MM.1S (cell line): ENCODE measurements at regions not wholly inside any gene's neighbourhood (a gene's known extent, or its start where the extent isn't known, plus 50 kb on each side); places are given as distances from the start of the nearest gene placed in this dataset.

ENCODE experiments used
- DNase-seq: peaks from one replicate; pipeline ENCODE4 v3.0.0-alpha.2; 2015
- H2AFZ ChIP-seq: fragments of 300-600 bp; sonication (generic); 2 replicates; pipeline ENCODE4 v1.6.0; 2016; ENCODE audit warnings: antibody characterized with exemption, low read length
- H3F3A ChIP-seq: fragments of 300-600 bp; sonication (generic); 2 replicates; pipeline ENCODE4 v1.6.1; 2016; ENCODE audit warnings: mild to moderate bottlenecking, antibody characterized with exemption, low read length, moderate library complexity, mixed read lengths; ENCODE audit not compliant: insufficient read depth
- H3K27ac ChIP-seq: fragments of 300-600 bp; sonication (generic); 2 replicates; pipeline ENCODE4 v1.5.1; 2016; ENCODE audit warnings: mild to moderate bottlenecking, low read length
- H3K27me3 ChIP-seq: fragments of 300-600 bp; sonication (generic); replicated peaks from 2 replicates; pipeline ENCODE4 v1.6.0; 2016; ENCODE audit warnings: low read length; ENCODE audit not compliant: insufficient read depth
- H3K36me3 ChIP-seq: fragments of 300-600 bp; sonication (generic); replicated peaks from 2 replicates; pipeline ENCODE4 v1.6.1; 2016; ENCODE audit warnings: mild to moderate bottlenecking, low read length, mixed read lengths; ENCODE audit not compliant: insufficient read depth
- H3K4me1 ChIP-seq: fragments of 300-600 bp; sonication (generic); 2 replicates; pipeline ENCODE4 v1.6.1; 2016; ENCODE audit warnings: low read length, mixed read lengths
- H3K4me2 ChIP-seq: fragments of 300-600 bp; sonication (generic); 2 replicates; pipeline ENCODE4 v1.6.0; 2016; ENCODE audit warnings: low read depth, low read length
- H3K4me3 ChIP-seq: fragments of 300-600 bp; sonication (generic); 2 replicates; pipeline ENCODE4 v1.5.1; 2016; ENCODE audit warnings: low read length, mixed read lengths
- H3K79me2 ChIP-seq: fragments of 300-600 bp; sonication (generic); 2 replicates; pipeline ENCODE4 v1.6.1; 2016; ENCODE audit warnings: mixed run types, low read length, mixed read lengths
- H3K9ac ChIP-seq: fragments of 300-600 bp; sonication (generic); 2 replicates; pipeline ENCODE4 v1.6.1; 2016; ENCODE audit warnings: low read length, mixed read lengths
- H3K9me2 ChIP-seq: fragments of 300-600 bp; sonication (generic); replicated peaks from 2 replicates; pipeline ENCODE4 v1.6.1; 2016; ENCODE audit warnings: mild to moderate bottlenecking, low read length, mixed read lengths; ENCODE audit not compliant: insufficient read depth
- H3K9me3 ChIP-seq: fragments of 300-600 bp; sonication (generic); replicated peaks from 2 replicates; pipeline ENCODE4 v1.6.1; 2016; ENCODE audit warnings: mild to moderate bottlenecking, low read length, mixed read lengths; ENCODE audit not compliant: insufficient read depth
- H4K20me1 ChIP-seq: fragments of 300-600 bp; sonication (generic); 2 replicates; pipeline ENCODE4 v1.6.1; 2016; ENCODE audit warnings: mild to moderate bottlenecking, low read length, moderate library complexity, mixed read lengths; ENCODE audit not compliant: insufficient read depth
- CTCF ChIP-seq: fragments of 300-600 bp; sonication (generic); IDR thresholded peaks from 2 replicates; pipeline ENCODE4 v1.5.1; 2016; ENCODE audit warnings: antibody characterized with exemption, low read length, mixed read lengths
- EZH2 ChIP-seq: fragments of 300-600 bp; sonication (generic); optimal IDR thresholded peaks from 2 replicates; pipeline ENCODE3; 2017; ENCODE audit warnings: low read depth, mild to moderate bottlenecking, antibody characterized with exemption, low read length, mixed read lengths
- EZH2phosphoT487 ChIP-seq: fragments of 300-600 bp; sonication (generic); IDR thresholded peaks from 2 replicates; pipeline ENCODE4 v1.6.1; 2018; ENCODE audit warnings: antibody characterized with exemption, low read length

DNA sequence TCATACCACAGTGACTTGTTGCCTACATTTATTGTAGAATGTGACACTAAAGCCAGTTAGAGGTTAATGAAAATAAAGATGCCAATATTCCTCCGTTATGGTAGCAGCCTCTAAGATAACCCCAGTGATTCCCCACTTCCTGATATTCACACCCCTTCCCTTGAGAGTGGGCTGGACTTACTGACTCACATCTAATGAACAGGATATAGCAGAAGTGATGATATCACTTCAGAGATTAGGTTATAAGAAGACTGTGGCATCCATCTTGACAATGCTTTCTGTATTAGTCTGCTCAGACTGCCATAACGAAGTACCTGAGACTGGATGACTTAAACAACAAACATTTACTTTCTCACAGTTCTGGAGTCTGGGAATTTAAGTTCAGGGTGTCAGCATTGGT, 149.6 kb upstream of the MTNR1B start:
- TF ChIP-seq CTCF (no peak), EZH2phosphoT487 (no peak), EZH2 (no peak)
- no peaks in the 10 kb centered on the region for H3K27me3 ChIP-seq
- no peaks in the 10 kb centered on the region for H3K36me3 ChIP-seq
- no peaks in the 10 kb centered on the region for H3K79me2 ChIP-seq
- H3F3A ChIP-seq, result no peaks in the 10 kb centered on the region
- no peak overlapping the region for H3K9ac ChIP-seq
- no peaks in the 10 kb centered on the region for H3K9me2 ChIP-seq
- no peak overlapping the region for H3K27ac ChIP-seq
- DNase-seq, result no peak
- no peak overlapping the region for H3K4me3 ChIP-seq
- no peaks in the 10 kb centered on the region for H4K20me1 ChIP-seq
- no peak overlapping the region for H3K4me2 ChIP-seq
- no peak overlapping the region for H2AFZ ChIP-seq
- no peaks in the 10 kb centered on the region for H3K9me3 ChIP-seq
- no peaks in the 10 kb centered on the region for H3K4me1 ChIP-seq

GRCh38 chr11:92820860-92821259, 148.6 kb upstream of the MTNR1B start:
- H3K27me3 ChIP-seq, result no peaks in the 10 kb centered on the region
- DNase-seq, result no peak
- H3K36me3 ChIP-seq, result no peaks in the 10 kb centered on the region
- H2AFZ ChIP-seq, result no peak overlapping the region
- no peak overlapping the region for H3K9ac ChIP-seq
- no peak overlapping the region for H3K4me3 ChIP-seq
- no peak overlapping the region for H3K27ac ChIP-seq
- no peaks in the 10 kb centered on the region for H3K9me3 ChIP-seq
- TF ChIP-seq EZH2 (no peak), CTCF (no peak), EZH2phosphoT487 (no peak)
- H3K9me2 ChIP-seq, result no peaks in the 10 kb centered on the region
- H3K79me2 ChIP-seq, result no peaks in the 10 kb centered on the region
- H3F3A ChIP-seq, result no peaks in the 10 kb centered on the region
- no peaks in the 10 kb centered on the region for H4K20me1 ChIP-seq
- H3K4me1 ChIP-seq, result no peaks in the 10 kb centered on the region
- no peak overlapping the region for H3K4me2 ChIP-seq

DNA sequence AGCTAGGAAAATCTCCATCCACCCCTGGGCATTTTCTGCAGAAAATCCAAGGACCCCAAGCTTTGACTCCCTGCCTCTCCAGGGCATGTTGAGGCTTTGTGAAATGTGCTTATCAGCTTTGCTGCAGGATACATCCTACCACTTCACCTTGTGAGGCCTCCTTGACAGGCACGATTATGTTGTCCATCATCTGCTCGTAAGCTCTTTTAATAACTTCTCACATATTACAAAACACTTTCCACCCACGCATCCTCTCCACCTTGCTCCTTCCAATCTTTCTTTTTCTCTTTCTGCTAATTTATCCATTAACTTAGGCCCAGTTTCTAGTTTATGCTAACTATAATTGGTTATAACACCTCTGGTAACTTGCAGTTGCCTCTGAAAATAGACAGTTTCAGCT, 147.0 kb upstream of the MTNR1B start:
- H2AFZ ChIP-seq, result no peak overlapping the region
- no peak overlapping the region for H3K4me3 ChIP-seq
- no peaks in the 10 kb centered on the region for H3F3A ChIP-seq
- no peaks in the 10 kb centered on the region for H3K27me3 ChIP-seq
- no peak overlapping the region for H3K27ac ChIP-seq
- no peaks in the 10 kb centered on the region for H3K9me3 ChIP-seq
- no peaks in the 10 kb centered on the region for H3K79me2 ChIP-seq
- H4K20me1 ChIP-seq, result no peaks in the 10 kb centered on the region
- TF ChIP-seq CTCF, result no peak
- TF ChIP-seq EZH2, result no peak
- TF ChIP-seq EZH2phosphoT487, result no peak
- DNase-seq, result no peak
- no peak overlapping the region for H3K4me2 ChIP-seq
- no peaks in the 10 kb centered on the region for H3K36me3 ChIP-seq
- H3K4me1 ChIP-seq, result no peaks in the 10 kb centered on the region
- no peaks in the 10 kb centered on the region for H3K9me2 ChIP-seq
- no peak overlapping the region for H3K9ac ChIP-seq

- Histone ChIP-seq H3K36me3 (no peaks in the 10 kb centered on the region), H2AFZ (no peak overlapping the region), H3K4me1 (peaks cover 19% of the 10 kb centered on the region), H3K4me2 (no peak overlapping the region), H3K9me3 (no peaks in the 10 kb centered on the region), H3K9ac (no peak overlapping the region), H3F3A (peaks cover 9% of the 10 kb centered on the region; the same call in 1 of the 2 replicates), H4K20me1 (no peaks in the 10 kb centered on the region), H3K27ac (no peak overlapping the region), H3K79me2 (no peaks in the 10 kb centered on the region), H3K4me3 (no peak overlapping the region), H3K9me2 (no peaks in the 10 kb centered on the region), H3K27me3 (no peaks in the 10 kb centered on the region)
- DNase-seq, result no peak
- no peak for TF ChIP-seq CTCF
- TF ChIP-seq EZH2phosphoT487, result no peak
- no peak for TF ChIP-seq EZH2
Observed at GRCh38 chr11:92826136-92826535, 143.3 kb upstream of the MTNR1B start.
